ENCODE measurements at regions not wholly inside any gene's neighbourhood (a gene's known extent, or its start where the extent isn't known, plus 50 kb on each side); places are given as distances from the start of the nearest gene placed in this dataset.

DNA sequence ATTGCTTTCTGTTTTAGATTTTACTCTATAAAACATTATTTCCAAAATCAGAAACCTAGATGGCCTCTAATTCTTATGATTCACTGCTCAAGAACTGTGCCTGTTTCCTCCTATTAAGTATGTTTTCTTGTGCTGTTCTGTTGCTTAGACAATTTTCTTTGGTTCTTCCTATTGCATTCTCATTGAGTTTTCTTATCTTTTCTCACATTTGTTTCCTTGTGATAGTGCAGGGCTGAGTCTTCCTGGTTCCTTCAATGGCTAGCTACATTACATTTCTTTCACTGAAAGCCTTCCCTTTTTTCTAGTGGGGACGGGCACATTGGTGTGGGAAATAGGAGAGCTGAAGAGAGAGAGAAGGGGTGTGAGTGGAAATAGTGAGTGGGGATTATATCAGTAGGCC, 183.4 kb downstream of the CALCRL start:
- TF ChIP-seq, protein P1, sequence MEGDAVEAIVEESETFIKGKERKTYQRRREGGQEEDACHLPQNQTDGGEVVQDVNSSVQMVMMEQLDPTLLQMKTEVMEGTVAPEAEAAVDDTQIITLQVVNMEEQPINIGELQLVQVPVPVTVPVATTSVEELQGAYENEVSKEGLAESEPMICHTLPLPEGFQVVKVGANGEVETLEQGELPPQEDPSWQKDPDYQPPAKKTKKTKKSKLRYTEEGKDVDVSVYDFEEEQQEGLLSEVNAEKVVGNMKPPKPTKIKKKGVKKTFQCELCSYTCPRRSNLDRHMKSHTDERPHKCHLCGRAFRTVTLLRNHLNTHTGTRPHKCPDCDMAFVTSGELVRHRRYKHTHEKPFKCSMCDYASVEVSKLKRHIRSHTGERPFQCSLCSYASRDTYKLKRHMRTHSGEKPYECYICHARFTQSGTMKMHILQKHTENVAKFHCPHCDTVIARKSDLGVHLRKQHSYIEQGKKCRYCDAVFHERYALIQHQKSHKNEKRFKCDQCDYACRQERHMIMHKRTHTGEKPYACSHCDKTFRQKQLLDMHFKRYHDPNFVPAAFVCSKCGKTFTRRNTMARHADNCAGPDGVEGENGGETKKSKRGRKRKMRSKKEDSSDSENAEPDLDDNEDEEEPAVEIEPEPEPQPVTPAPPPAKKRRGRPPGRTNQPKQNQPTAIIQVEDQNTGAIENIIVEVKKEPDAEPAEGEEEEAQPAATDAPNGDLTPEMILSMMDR (IDR thresholded peaks at IDR 0.05; ENCODE audit: insufficient read depth, low read depth, low read length): no peak
- TF ChIP-seq EZH2 (IDR thresholded peaks at IDR 0.05; ENCODE audit: insufficient read depth, low read length): no peak
